IPS DF 19.7 (cell line): ENCODE measurements at regions not wholly inside any gene's neighbourhood (a gene's known extent, or its start where the extent isn't known, plus 50 kb on each side); places are given as distances from the start of the nearest gene placed in this dataset.

Source experiments
- DNase-seq: peaks from one replicate; pipeline ENCODE4 v3.0.0-alpha.2; 2013; ENCODE audit warnings: low read depth, low spot score

GRCh38 chr3:187822402-187822801 lies 77.1 kb upstream of the BCL6 start:
- no peak for DNase-seq

DNA sequence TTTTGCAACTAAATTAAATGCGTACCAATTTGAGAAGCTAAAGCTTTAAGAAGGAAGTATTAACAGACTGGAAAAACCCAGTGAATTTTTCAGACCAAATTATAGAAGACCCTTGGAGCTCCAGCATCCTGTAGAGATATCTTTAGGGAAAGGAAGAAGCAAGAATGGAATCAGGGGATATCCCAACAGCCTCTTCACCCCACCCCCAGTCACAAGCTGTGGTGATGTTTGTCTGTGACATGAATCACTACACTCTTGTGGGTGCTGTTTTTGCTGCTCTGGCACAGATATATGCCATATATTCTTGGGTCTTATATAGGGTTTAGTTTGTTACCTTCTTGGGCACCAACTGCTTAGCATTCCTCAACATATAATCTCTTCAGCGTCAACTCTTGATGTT lies 78.5 kb upstream of the BCL6 start:
- DNase-seq = no peak

DNA sequence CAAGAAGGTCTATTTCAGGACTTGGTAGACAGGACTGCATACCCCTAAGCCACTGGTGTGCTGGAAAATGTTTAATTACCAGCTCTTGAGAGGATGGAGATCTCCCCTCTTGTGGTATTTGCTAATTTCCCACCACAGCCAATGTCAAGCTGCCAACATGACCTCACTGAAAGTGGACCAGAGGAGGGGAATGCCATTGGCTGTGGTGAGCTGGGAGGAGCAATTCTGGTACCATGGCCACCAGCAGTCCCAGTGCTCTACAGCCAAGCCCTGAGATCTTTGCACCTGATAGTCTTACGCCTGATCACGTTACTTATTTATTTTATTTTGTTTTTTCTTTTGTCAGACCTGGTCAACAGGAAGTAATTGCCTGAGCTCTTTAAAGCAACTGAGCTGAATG lies 82.5 kb upstream of the BCL6 start:
- no peak for DNase-seq

DNA sequence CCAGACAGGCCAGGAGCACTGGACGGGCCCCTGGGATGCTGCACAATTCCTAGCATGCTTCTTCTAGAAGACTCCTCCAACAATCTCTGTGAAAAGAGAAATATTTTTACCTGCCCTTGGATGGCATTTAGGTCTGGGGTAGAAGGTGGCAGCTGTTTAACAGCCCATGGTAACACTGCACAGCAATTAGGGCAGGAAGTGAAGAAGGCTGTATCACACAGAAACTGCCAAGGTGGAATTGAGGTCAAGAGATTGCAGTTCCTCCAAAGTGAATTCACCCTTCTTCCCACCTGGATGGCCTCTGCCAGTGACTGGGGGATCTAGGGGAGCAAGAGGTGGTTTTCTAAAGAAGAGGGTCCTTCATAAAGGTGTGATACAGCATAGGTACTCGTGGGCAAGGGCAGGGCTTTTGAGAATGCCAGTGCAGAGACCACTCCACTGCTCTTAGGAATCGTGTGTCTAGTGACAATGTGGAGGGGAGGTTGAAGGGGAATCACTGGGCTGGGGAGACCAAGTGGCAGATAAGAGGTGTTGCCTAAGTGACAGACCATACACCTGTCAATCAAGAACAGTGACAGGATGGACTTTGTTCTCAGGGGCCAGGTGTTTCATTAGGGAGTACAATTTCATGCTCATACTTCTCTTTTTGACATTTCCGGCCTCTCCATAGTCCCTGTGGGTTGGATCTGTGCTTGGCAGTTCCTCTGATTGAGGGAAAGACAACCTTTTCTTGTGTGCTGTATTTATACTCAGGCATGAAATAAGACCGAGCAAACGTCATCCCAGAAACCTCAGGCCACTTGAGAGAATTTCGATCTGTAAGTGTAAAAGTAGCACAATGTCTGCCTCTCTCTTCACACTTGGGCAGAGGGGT lies 83.5 kb upstream of the BCL6 start:
- no peak for DNase-seq

GRCh38 chr3:187830181-187830580 lies 84.9 kb upstream of the BCL6 start:
- no peak for DNase-seq

- no peak for DNase-seq
Observed at GRCh38 chr3:187831125-187832051, 86.1 kb upstream of the BCL6 start.

- no peak for DNase-seq
Observed at GRCh38 chr3:187832202-187832601, 86.9 kb upstream of the BCL6 start.

DNA sequence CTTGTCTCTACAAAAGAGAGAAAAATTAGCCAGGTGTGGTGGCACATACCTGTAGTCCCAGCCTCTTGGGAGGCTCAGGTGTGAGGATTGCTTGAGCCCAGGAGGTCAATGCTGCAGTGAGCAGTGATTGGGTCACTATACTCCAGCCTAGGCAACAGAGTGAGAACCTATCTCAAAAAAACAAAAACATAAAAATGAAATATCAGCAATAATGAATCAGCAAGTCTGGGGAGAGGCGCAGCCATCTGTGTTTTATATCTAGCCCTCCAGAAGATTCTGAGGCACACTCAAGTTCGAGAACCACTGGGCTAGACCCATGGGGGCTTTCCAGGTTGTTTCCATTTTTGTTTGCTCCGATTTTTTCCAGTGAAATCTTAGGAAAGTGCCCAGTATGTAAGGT lies 88.1 kb upstream of the BCL6 start:
- DNase-seq = no peak

- no peak for DNase-seq
Observed at GRCh38 chr3:187833799-187834578, 88.7 kb upstream of the BCL6 start.

DNA sequence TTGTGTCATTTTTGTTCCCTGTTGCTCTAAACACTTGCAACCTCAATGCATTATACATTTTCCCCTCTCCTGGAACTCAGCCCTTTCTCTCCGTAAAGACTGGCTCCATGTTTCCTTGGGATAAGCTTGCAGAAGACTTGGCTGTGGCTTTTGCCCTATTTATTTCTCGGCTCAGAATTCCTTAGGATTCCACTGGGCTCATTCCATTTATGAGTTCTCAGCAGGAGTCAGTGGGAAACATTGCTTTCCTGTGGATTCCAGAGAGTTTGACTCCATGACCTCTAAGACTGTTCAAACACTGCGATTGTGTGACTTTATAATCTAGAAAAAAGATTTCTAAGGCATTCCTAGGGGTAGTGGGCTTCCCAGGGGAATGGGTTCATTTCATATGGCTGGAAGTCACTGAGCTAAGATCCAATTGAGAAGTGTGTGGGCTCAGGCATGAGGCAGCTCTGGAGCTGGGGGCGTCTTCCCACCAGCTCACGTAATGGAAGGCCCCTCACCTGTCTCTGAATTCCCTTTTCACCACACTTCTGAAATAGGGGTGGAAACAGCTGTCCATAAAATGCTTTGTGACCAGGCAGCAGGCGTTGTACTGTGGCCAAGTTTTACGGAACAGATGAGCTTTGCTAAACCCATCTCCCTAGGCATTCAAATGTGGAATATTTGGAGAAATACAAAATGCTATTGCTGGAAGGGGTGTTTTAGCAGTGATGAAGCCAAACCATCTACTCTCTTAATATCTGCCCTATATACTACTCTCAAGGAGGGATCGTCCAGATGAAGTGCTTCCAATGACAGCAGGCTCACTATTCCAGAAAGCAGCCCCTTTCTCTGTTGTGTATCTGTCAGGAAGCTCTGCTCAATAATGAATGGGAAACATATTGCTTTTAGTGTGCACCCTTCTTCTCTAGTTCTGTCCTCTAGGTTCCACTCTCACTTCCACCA lies 91.8 kb upstream of the BCL6 start:
- no peak for DNase-seq

DNA sequence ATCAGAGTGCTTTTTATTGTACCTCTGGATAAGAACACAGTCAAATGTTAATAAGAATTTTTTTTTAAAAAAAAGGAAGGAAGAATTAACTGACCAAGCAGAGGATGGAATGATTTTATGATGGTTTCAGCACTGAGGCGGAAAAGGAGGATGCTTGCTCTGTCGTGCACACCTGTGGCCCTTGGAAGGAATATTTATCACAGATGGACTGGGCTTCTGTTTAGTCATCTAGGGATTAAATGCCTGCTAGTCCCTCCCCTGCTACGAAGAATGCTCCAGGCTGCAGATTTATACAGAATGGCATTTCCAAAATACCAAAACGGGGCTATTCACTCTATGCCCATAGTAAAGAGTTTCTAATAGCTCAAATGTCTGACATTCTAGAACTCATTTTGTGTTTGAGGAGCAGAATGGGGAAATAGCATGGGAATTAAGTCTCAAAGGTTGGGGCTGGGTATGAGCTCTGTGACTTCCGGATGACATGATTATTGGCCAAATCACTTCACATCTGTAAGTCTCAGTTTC lies 92.8 kb upstream of the BCL6 start:
- no peak for DNase-seq

- no peak for DNase-seq
Observed at GRCh38 chr3:187839422-187839821, 94.2 kb upstream of the BCL6 start.

DNA sequence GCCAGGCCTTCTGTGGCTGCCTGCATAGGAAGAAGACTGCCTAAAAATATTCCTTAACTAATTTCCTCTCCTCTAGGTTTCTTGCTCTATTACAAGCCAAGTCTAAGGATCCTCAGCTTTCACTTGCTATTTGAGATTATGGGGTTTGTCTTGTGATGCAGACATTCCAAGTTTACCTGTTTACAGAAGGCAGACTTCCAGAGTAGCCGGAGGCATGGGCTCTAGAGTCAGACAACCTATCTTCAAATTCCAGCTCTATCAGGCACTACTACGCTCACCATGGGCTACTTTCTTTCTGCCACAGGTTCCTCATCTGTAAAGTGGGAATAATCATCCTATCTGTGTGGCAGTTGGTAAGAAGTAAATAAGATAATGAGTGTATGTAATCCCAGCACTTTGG lies 95.6 kb upstream of the BCL6 start:
- no peak for DNase-seq

DNA sequence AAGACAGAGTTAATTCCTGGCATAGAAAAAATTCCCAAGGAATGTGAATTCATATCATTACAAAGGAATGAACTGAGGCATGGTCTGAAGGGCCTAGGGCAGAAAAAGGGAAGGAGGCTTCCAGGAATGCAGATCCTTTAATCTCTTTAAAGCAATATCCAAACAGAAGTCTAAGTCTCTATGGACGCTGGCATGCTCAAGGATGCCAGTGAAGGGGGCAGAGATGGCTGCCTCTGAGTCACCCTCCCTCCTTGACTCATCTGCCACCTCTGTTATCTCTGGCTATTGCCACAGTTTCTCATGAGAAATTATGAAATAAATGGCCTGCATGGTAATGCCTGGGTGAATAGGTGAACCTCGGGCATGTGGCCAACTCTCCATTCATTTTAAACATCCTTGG lies 96.3 kb upstream of the BCL6 start:
- no peak for DNase-seq

- no peak for DNase-seq
Observed at GRCh38 chr3:187843654-187844053, 98.4 kb upstream of the BCL6 start.

DNA sequence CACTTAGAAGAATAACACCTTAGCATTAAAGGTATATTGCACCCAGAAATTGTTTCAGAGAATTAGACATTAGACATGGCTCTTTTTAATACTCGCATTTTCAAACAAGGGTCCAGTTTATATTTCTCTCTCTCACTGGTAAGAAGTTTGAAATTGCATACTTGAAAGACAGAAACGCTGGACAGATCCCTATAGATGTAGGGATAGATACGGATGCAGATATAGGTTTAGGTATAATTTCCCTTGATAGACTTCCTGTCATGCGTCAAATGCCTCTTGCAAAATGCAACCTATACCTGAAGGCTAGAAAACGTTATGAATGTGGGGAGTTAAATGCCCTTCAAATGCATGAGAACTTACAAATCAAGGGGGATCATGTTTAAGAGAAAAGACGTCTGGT lies 99.4 kb upstream of the BCL6 start:
- DNase-seq = no peak

DNA sequence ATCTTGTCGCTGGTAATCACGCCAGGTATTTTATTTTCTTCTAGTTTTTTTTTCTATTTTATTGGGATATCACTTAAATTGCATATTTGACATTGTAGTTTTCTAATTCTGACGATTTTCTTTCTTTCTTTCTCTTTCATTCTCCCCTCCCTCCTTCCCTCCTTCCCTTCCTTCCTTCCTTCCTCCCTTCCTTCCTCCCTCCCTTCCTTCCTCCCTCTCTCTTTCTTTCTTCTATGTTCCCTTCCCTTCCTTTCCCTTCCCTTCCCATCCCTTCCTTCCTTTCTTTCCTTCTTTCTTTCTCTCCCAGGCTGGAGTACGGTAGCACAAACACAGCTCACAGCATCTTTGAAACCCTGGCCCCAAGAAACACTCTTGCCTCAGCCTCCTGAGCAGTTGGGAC lies 100.6 kb upstream of the BCL6 start:
- no peak for DNase-seq

DNA sequence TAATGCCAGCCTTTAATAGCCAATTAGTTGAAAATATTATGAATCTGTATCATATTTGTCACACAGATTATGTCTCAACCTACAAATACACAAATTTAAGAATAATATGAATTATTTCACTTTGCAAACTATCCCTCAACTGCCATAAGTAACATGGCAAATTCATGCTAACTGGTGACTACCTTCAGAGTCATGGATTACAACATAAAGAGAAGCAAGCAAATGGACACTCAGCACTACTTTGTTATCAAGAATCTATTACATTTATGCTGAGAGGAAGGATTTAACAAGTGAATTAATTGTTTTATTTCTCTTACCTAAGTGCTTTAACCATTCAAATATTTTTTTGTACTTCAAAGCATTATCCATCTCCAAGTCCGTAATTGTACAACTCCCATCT lies 103.1 kb upstream of the BCL6 start:
- no peak for DNase-seq

- no peak for DNase-seq
Observed at GRCh38 chr3:187849016-187849654, 103.9 kb upstream of the BCL6 start.
